Glutamatergic neuron (in vitro differentiated cells): ENCODE measurements at regions not wholly inside any gene's neighbourhood (a gene's known extent, or its start where the extent isn't known, plus 50 kb on each side); places are given as distances from the start of the nearest gene placed in this dataset.
A peak's percentile ranks its signal among the peaks of the same experiment; 100 is the strongest.

Experiments used
- DNase-seq: peaks from one replicate; pipeline ENCODE4 v3.0.0; 2022
- H3K27ac Mint-ChIP-seq: one replicate; pipeline ENCODE4 v1.8.0; 2020; ENCODE audit warnings: mild to moderate bottlenecking, mixed read lengths, inconsistent platforms; ENCODE audit not compliant: unreplicated experiment
- H3K27me3 Mint-ChIP-seq: one replicate; pipeline ENCODE4 v1.8.0; 2020; ENCODE audit warnings: mild to moderate bottlenecking, moderate library complexity, mixed read lengths, inconsistent platforms; ENCODE audit not compliant: unreplicated experiment
- H3K36me3 Mint-ChIP-seq: one replicate; pipeline ENCODE4 v1.8.0; 2020; ENCODE audit warnings: mild to moderate bottlenecking, mixed read lengths, inconsistent platforms; ENCODE audit not compliant: unreplicated experiment
- H3K4me1 Mint-ChIP-seq: one replicate; pipeline ENCODE4 v1.8.0; 2020; ENCODE audit warnings: mild to moderate bottlenecking, low read depth, mixed read lengths, inconsistent platforms; ENCODE audit not compliant: unreplicated experiment
- H3K4me3 Mint-ChIP-seq: one replicate; pipeline ENCODE4 v1.8.0; 2020; ENCODE audit warnings: mild to moderate bottlenecking, mixed read lengths, inconsistent platforms; ENCODE audit not compliant: unreplicated experiment
- H3K9me3 Mint-ChIP-seq: one replicate; pipeline ENCODE4 v1.8.0; 2020; ENCODE audit warnings: mild to moderate bottlenecking, moderate library complexity, mixed read lengths, inconsistent platforms; ENCODE audit not compliant: unreplicated experiment
- TF ChIP-seq, protein P1 (sequence below): fragments of 200-600 bp; sonication (generic); IDR thresholded peaks from one replicate; pipeline ENCODE4 v1.5.0; 2021; ENCODE audit not compliant: partially characterized antibody, unreplicated experiment

GRCh38 chr2:120662046-120662445 lies 73.6 kb upstream of the GLI2 start:
- Mint-ChIP-seq H3K27me3 (no peaks in the 10 kb centered on the region), H3K4me1 (peaks cover 3% of the 10 kb centered on the region), H3K27ac (no peak overlapping the region), H3K4me3 (no peak overlapping the region), H3K9me3 (peaks cover 18% of the 10 kb centered on the region), H3K36me3 (peaks cover 31% of the 10 kb centered on the region)
- TF ChIP-seq, protein P1, sequence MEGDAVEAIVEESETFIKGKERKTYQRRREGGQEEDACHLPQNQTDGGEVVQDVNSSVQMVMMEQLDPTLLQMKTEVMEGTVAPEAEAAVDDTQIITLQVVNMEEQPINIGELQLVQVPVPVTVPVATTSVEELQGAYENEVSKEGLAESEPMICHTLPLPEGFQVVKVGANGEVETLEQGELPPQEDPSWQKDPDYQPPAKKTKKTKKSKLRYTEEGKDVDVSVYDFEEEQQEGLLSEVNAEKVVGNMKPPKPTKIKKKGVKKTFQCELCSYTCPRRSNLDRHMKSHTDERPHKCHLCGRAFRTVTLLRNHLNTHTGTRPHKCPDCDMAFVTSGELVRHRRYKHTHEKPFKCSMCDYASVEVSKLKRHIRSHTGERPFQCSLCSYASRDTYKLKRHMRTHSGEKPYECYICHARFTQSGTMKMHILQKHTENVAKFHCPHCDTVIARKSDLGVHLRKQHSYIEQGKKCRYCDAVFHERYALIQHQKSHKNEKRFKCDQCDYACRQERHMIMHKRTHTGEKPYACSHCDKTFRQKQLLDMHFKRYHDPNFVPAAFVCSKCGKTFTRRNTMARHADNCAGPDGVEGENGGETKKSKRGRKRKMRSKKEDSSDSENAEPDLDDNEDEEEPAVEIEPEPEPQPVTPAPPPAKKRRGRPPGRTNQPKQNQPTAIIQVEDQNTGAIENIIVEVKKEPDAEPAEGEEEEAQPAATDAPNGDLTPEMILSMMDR: no peak
- no peak for DNase-seq

- peaks cover 3% of the 10 kb centered on the region for H3K4me1 Mint-ChIP-seq
- peaks cover 4% of the 10 kb centered on the region for H3K27me3 Mint-ChIP-seq
- H3K27ac Mint-ChIP-seq: no peak overlapping the region
- H3K9me3 Mint-ChIP-seq: peaks cover 18% of the 10 kb centered on the region
- TF ChIP-seq, protein P1: no peak
- H3K36me3 Mint-ChIP-seq: peaks cover 32% of the 10 kb centered on the region
- no peak for DNase-seq
- H3K4me3 Mint-ChIP-seq: no peak overlapping the region
Measured at GRCh38 chr2:120662746-120663145, 72.9 kb upstream of the GLI2 start.

DNA sequence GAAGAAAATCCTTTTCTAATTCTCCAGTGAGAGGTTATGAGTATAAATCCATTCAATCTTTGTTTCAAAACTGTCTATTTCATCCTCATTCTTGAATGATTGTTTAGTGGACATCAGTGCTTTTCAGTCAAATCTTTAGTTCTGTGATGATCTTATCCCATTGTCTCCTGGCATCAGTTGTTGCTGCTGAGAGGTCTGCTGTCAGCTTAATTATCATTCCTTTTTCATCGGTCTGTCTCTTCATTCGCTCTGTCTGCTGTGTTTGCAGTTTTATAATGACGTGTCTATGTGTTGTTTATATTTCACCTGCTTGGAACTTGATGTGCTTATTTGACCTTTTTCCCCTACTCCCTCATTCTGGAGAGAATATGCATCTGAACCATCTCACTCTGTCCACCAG lies 69.2 kb upstream of the GLI2 start:
- peaks cover 26% of the 10 kb centered on the region for H3K9me3 Mint-ChIP-seq
- TF ChIP-seq, protein P1: no peak
- H3K27me3 Mint-ChIP-seq: peaks cover 14% of the 10 kb centered on the region
- no peak for DNase-seq
- H3K4me1 Mint-ChIP-seq: peaks cover 4% of the 10 kb centered on the region
- peaks cover 40% of the 10 kb centered on the region for H3K36me3 Mint-ChIP-seq
- no peak overlapping the region for H3K27ac Mint-ChIP-seq
- no peak overlapping the region for H3K4me3 Mint-ChIP-seq

GRCh38 chr2:120667981-120668380 lies 67.7 kb upstream of the GLI2 start:
- Mint-ChIP-seq H3K36me3 (peaks cover 37% of the 10 kb centered on the region), H3K9me3 (peaks cover 23% of the 10 kb centered on the region), H3K27me3 (peaks cover 14% of the 10 kb centered on the region), H3K27ac (no peak overlapping the region), H3K4me3 (no peak overlapping the region), H3K4me1 (peaks cover 2% of the 10 kb centered on the region)
- DNase-seq: no peak
- TF ChIP-seq, protein P1: no peak

GRCh38 chr2:120669121-120669952 lies 66.3 kb upstream of the GLI2 start:
- no peak overlapping the region for H3K4me3 Mint-ChIP-seq
- peak overlapping the region; percentile 84 for H3K27ac Mint-ChIP-seq
- TF ChIP-seq, protein P1: peak; percentile 68
- peaks cover 34% of the 10 kb centered on the region for H3K36me3 Mint-ChIP-seq
- peaks cover 20% of the 10 kb centered on the region for H3K9me3 Mint-ChIP-seq
- H3K4me1 Mint-ChIP-seq: peaks cover 4% of the 10 kb centered on the region
- peaks cover 14% of the 10 kb centered on the region for H3K27me3 Mint-ChIP-seq
- DNase-seq: peak; percentile 81
